IMR-90 (cell line): ENCODE measurements at regions not wholly inside any gene's neighbourhood (a gene's known extent, or its start where the extent isn't known, plus 50 kb on each side); places are given as distances from the start of the nearest gene placed in this dataset.

Experiments
- ATAC-seq: fragments of 200-7000 bp; cut with Tn5 transposase; 2 replicates; pipeline ENCODE4 v1.9.1; 2020; ENCODE audit warnings: low read depth, mild to moderate bottlenecking, moderate library complexity
- BruUV-seq: library from RNA; stranded (reverse); fragments of 400-500 nt; replicated peaks from 2 replicates; lab custom pipeline; 2021; lab: Mats Ljungman, UMichigan
- CTCF ChIA-PET: fragments of 300-600 bp; formaldehyde crosslinking; extraction: SDS; loops from one replicate; lab custom pipeline; 2021; ENCODE audit warnings: antibody characterized with exemption; lab: Yijun Ruan, JAX
- POLR2A ChIA-PET: fragments of 300-600 bp; sonication (Branson Sonifier 250); formaldehyde crosslinking; loops from one replicate; lab custom pipeline; 2022; ENCODE audit warnings: antibody characterized with exemption; ENCODE audit not compliant: unreplicated experiment; lab: Charles Lee
- DNase-seq: peaks from one replicate; pipeline ENCODE4 v3.0.0; 2013
- H2AFZ ChIP-seq: replicated peaks from 2 replicates; pipeline ENCODE3; 2013; ENCODE audit warnings: low read length, mild to moderate bottlenecking; ENCODE audit not compliant: poor library complexity
- H2AK5ac ChIP-seq: 2 replicates; pipeline ENCODE4 v1.6.1; 2013; ENCODE audit warnings: low read depth, low read length, inconsistent platforms
- H2AK9ac ChIP-seq: replicated peaks from 2 replicates; pipeline ENCODE3; 2013; ENCODE audit warnings: mild to moderate bottlenecking, low read depth, low read length, moderate library complexity; ENCODE audit not compliant: poor library complexity
- H2BK120ac ChIP-seq: 2 replicates; pipeline ENCODE4 v1.6.1; 2013; ENCODE audit warnings: low read depth, low read length, inconsistent platforms
- H2BK15ac ChIP-seq: 3 replicates; pipeline ENCODE4 v1.6.1; 2013; ENCODE audit warnings: low read depth, low read length, inconsistent platforms
- H2BK20ac ChIP-seq: 2 replicates; pipeline ENCODE4 v1.6.1; 2013; ENCODE audit warnings: low read depth, mild to moderate bottlenecking, inconsistent platforms, low read length, moderate library complexity
- H2BK5ac ChIP-seq: 2 replicates; pipeline ENCODE4 v1.6.1; 2013; ENCODE audit warnings: mild to moderate bottlenecking, low read depth, low read length, inconsistent platforms; ENCODE audit not compliant: poor library complexity, severe bottlenecking
- H3K14ac ChIP-seq: replicated peaks from 2 replicates; pipeline ENCODE4 v1.6.1; 2013; ENCODE audit warnings: low read depth, low read length, inconsistent platforms
- H3K18ac ChIP-seq: 2 replicates; pipeline ENCODE4 v1.6.1; 2013; ENCODE audit warnings: low read depth, low read length, control low read depth
- H3K23ac ChIP-seq: 2 replicates; pipeline ENCODE4 v1.6.1; 2013; ENCODE audit warnings: low read depth, low read length, inconsistent platforms
- H3K27ac ChIP-seq: 2 replicates; pipeline ENCODE4 v1.5.1; 2013; ENCODE audit warnings: mild to moderate bottlenecking, control low read depth, low read length; ENCODE audit not compliant: insufficient read depth
- H3K27me3 ChIP-seq: 2 replicates; pipeline ENCODE4 v1.6.1; 2013; ENCODE audit warnings: low read length; ENCODE audit not compliant: control insufficient read depth, insufficient read depth
- H3K36me3 ChIP-seq: 2 replicates; pipeline ENCODE4 v1.6.1; 2013; ENCODE audit warnings: low read length, mixed read lengths; ENCODE audit not compliant: control insufficient read depth, insufficient read depth
- H3K4ac ChIP-seq: 2 replicates; pipeline ENCODE4 v1.6.1; 2013; ENCODE audit warnings: low read depth, low read length, inconsistent platforms
- H3K4me1 ChIP-seq: 2 replicates; pipeline ENCODE4 v1.6.1; 2013; ENCODE audit warnings: low read length, mixed read lengths; ENCODE audit not compliant: control insufficient read depth, insufficient read depth
- H3K4me2 ChIP-seq: 2 replicates; pipeline ENCODE4 v1.6.1; 2013; ENCODE audit warnings: low read depth, mild to moderate bottlenecking, control low read depth, low read length, moderate library complexity
- H3K4me3 ChIP-seq: 2 replicates; pipeline ENCODE4 v1.5.1; 2013; ENCODE audit warnings: low read depth, mild to moderate bottlenecking, control low read depth, low read length, moderate library complexity; ENCODE audit not compliant: insufficient read depth
- H3K56ac ChIP-seq: 2 replicates; pipeline ENCODE4 v1.6.1; 2013; ENCODE audit warnings: low read length, inconsistent platforms; ENCODE audit not compliant: insufficient read depth; ENCODE audit errors: extremely low read depth
- H3K79me1 ChIP-seq, 2 experiments: 2 replicates each; pipeline ENCODE4 v1.6.1; 2013; ENCODE audit warnings: low read length in 2 of 2, inconsistent platforms in 1 of 2, low read depth in 1 of 2
- H3K9ac ChIP-seq: 2 replicates; pipeline ENCODE4 v1.6.1; 2013; ENCODE audit warnings: low read depth, low read length, control low read depth
- H3K9me1 ChIP-seq: 2 replicates; pipeline ENCODE4 v1.6.1; 2013; ENCODE audit warnings: low read length, inconsistent platforms; ENCODE audit not compliant: insufficient read depth
- H3K9me3 ChIP-seq: 2 replicates; pipeline ENCODE4 v1.6.1; 2013; ENCODE audit warnings: low read length; ENCODE audit not compliant: control insufficient read depth, insufficient read depth
- H4K20me1 ChIP-seq: 2 replicates; pipeline ENCODE4 v1.6.1; 2013; ENCODE audit warnings: low read length, inconsistent platforms; ENCODE audit not compliant: insufficient read depth
- H4K5ac ChIP-seq: 2 replicates; pipeline ENCODE4 v1.6.1; 2013; ENCODE audit warnings: mild to moderate bottlenecking, low read depth, low read length, control low read depth
- H4K8ac ChIP-seq, 2 experiments: 2 replicates each; pipeline ENCODE4 v1.6.1; 2013; ENCODE audit warnings: low read depth in 2 of 2, low read length in 2 of 2, control low read depth in 1 of 2, inconsistent platforms in 1 of 2
- H4K91ac ChIP-seq: 2 replicates; pipeline ENCODE4 v1.6.1; 2013; ENCODE audit warnings: low read depth, low read length, inconsistent platforms; ENCODE audit not compliant: insufficient read depth
- BHLHE40 ChIP-seq: fragments of 150-350 bp; IDR thresholded peaks from 2 replicates; pipeline ENCODE4 v1.6.1; 2016; ENCODE audit warnings: mild to moderate bottlenecking, low read depth, low read length
- CEBPB ChIP-seq: IDR thresholded peaks from 2 replicates; pipeline ENCODE4 v1.6.1; 2012; ENCODE audit warnings: low read depth, low read length, improper control_type of control experiment
- CHD1 ChIP-seq: IDR thresholded peaks from 2 replicates; pipeline ENCODE4 v1.6.1; 2012; ENCODE audit warnings: low read depth, low read length, improper control_type of control experiment
- FOS ChIP-seq: fragments of 150-350 bp; IDR thresholded peaks from 2 replicates; pipeline ENCODE4 v1.6.1; 2016; ENCODE audit warnings: low read depth, low read length
- MAFK ChIP-seq: IDR thresholded peaks from 2 replicates; pipeline ENCODE4 v1.6.1; 2012; ENCODE audit warnings: low read depth, low read length, improper control_type of control experiment
- MAZ ChIP-seq: IDR thresholded peaks from 2 replicates; pipeline ENCODE4 v1.6.1; 2012; ENCODE audit warnings: low read depth, mild to moderate bottlenecking, low read length, improper control_type of control experiment, moderate library complexity, borderline replicate concordance
- MXI1 ChIP-seq: IDR thresholded peaks from 2 replicates; pipeline ENCODE4 v1.6.1; 2012; ENCODE audit warnings: low read depth, mild to moderate bottlenecking, low read length, moderate library complexity, borderline replicate concordance
- NFE2L2 ChIP-seq: fragments of 150-350 bp; IDR thresholded peaks from 2 replicates; pipeline ENCODE4 v1.6.1; 2016; ENCODE audit warnings: low read depth, mild to moderate bottlenecking, low read length
- POLR2A ChIP-seq: IDR thresholded peaks from 2 replicates; pipeline ENCODE4 v1.6.1; 2012; ENCODE audit warnings: mild to moderate bottlenecking, low read depth, low read length
- RAD21 ChIP-seq: IDR thresholded peaks from 2 replicates; pipeline ENCODE4 v1.6.1; 2012; ENCODE audit warnings: low read length, improper control_type of control experiment
- RCOR1 ChIP-seq: IDR thresholded peaks from 2 replicates; pipeline ENCODE4 v1.6.1; 2012; ENCODE audit warnings: mild to moderate bottlenecking, low read length, improper control_type of control experiment; ENCODE audit not compliant: insufficient replicate concordance
- RFX5 ChIP-seq: IDR thresholded peaks from 2 replicates; pipeline ENCODE4 v1.8.0; 2012; ENCODE audit warnings: low read depth, mild to moderate bottlenecking, low read length, moderate library complexity
- SMC3 ChIP-seq: fragments of 150-350 bp; IDR thresholded peaks from 2 replicates; pipeline ENCODE4 v1.6.1; 2016; ENCODE audit warnings: low read depth, mild to moderate bottlenecking, antibody characterized with exemption, low read length, moderate library complexity
- WGBS, 2 experiments: methylation state at CpG; one replicate each; pipeline versions ENCODE4 v1.1.5 to v1.1.7; 2013; ENCODE audit warnings: missing lambda C conversion rate in 2 of 2; ENCODE audit not compliant: insufficient read length in 1 of 2; ENCODE audit errors: extremely low coverage in 2 of 2; 5-methylcytosine and 5-hydroxymethylcytosine counted together
- dilution Hi-C: fragments of 300-500 bp; cut with HindIII; formaldehyde crosslinking; loops from one replicate; pipeline ENCODE4 v1.14.3; 2018; ENCODE audit warnings: low sequenced_read_pairs; ENCODE audit not compliant: unreplicated experiment
- in situ Hi-C: fragments of 300-500 bp; cut with MboI; formaldehyde crosslinking; loops from 3 replicates; pipeline ENCODE4 v1.14.3; 2019; ENCODE audit warnings: low sequenced_read_pairs, inconsistent platforms, mixed read lengths
- intact Hi-C: fragments of 100-400 bp; cut with micrococcal nuclease; formaldehyde crosslinking; loops from 2 replicates; pipeline ENCODE4 v1.10.0; 2022
- TF ChIP-seq, protein P1 (sequence below): conservative IDR thresholded peaks from 2 replicates; pipeline ENCODE4 v1.5.1; 2012; ENCODE audit warnings: mild to moderate bottlenecking, low read depth, low read length, improper control_type of control experiment
- TF ChIP-seq, protein P2 (sequence below): fragments of 150-350 bp; IDR thresholded peaks from 2 replicates; pipeline ENCODE4 v1.6.1; 2016; ENCODE audit warnings: low read depth, mild to moderate bottlenecking, low read length, moderate library complexity, borderline replicate concordance
- TF ChIP-seq, protein P3 (sequence below): fragments of 150-350 bp; IDR thresholded peaks from 2 replicates; pipeline ENCODE4 v1.6.1; 2017; ENCODE audit warnings: mild to moderate bottlenecking, antibody characterized with exemption, low read length, low read depth

- H2AFZ ChIP-seq = no peak overlapping the region
- no peak overlapping the region for H3K14ac ChIP-seq
- dilution Hi-C loops = no loop called here
- no peaks in the 10 kb centered on the region for H3K36me3 ChIP-seq
- H2BK5ac ChIP-seq = no peak overlapping the region
- H2BK20ac ChIP-seq = no peak overlapping the region
- no peak overlapping the region for H3K56ac ChIP-seq
- no peaks in the 10 kb centered on the region for H3K79me1 ChIP-seq
- in situ Hi-C loops = no loop called here
- H3K27me3 ChIP-seq = no peaks in the 10 kb centered on the region
- H3K9ac ChIP-seq = no peak overlapping the region
- H3K4ac ChIP-seq = no peak overlapping the region
- POLR2A ChIA-PET = no interaction called here
- no peaks in the 10 kb centered on the region for H3K9me1 ChIP-seq
- WGBS, 2 experiments = 91% methylated on average over 8 of the region's 54 CpGs; no CpG with 5 or more reads in 1 of the 2 experiments
- H3K4me3 ChIP-seq = no peak overlapping the region
- BruUV-seq = no TSS peak
- no peaks in the 10 kb centered on the region for H4K20me1 ChIP-seq
- H3K27ac ChIP-seq = no peak overlapping the region
- H2AK5ac ChIP-seq = no peak overlapping the region
- H2BK120ac ChIP-seq = no peak overlapping the region
- intact Hi-C loops = no loop called here
- ATAC-seq (no peak), DNase-seq (no peak)
- H3K9me3 ChIP-seq = peaks cover 5% of the 10 kb centered on the region; the same call in 1 of the 2 replicates
- H2AK9ac ChIP-seq = no peak overlapping the region
- no peak overlapping the region for H4K91ac ChIP-seq
- no peak overlapping the region for H2BK15ac ChIP-seq
- H4K8ac ChIP-seq = no peak overlapping the region
- H3K23ac ChIP-seq = no peak overlapping the region
- H3K18ac ChIP-seq = no peak overlapping the region
- TF ChIP-seq RCOR1 (no peak), MAFK (no peak), SMC3 (no peak), MAZ (no peak), FOS (no peak), RFX5 (no peak), RAD21 (no peak), CEBPB (no peak), MXI1 (no peak), NFE2L2 (no peak), CHD1 (no peak), POLR2A (no peak), BHLHE40 (no peak)
- TF ChIP-seq, protein P1, sequence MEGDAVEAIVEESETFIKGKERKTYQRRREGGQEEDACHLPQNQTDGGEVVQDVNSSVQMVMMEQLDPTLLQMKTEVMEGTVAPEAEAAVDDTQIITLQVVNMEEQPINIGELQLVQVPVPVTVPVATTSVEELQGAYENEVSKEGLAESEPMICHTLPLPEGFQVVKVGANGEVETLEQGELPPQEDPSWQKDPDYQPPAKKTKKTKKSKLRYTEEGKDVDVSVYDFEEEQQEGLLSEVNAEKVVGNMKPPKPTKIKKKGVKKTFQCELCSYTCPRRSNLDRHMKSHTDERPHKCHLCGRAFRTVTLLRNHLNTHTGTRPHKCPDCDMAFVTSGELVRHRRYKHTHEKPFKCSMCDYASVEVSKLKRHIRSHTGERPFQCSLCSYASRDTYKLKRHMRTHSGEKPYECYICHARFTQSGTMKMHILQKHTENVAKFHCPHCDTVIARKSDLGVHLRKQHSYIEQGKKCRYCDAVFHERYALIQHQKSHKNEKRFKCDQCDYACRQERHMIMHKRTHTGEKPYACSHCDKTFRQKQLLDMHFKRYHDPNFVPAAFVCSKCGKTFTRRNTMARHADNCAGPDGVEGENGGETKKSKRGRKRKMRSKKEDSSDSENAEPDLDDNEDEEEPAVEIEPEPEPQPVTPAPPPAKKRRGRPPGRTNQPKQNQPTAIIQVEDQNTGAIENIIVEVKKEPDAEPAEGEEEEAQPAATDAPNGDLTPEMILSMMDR = no peak
- TF ChIP-seq, protein P2, sequence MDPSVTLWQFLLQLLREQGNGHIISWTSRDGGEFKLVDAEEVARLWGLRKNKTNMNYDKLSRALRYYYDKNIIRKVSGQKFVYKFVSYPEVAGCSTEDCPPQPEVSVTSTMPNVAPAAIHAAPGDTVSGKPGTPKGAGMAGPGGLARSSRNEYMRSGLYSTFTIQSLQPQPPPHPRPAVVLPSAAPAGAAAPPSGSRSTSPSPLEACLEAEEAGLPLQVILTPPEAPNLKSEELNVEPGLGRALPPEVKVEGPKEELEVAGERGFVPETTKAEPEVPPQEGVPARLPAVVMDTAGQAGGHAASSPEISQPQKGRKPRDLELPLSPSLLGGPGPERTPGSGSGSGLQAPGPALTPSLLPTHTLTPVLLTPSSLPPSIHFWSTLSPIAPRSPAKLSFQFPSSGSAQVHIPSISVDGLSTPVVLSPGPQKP = no peak
- TF ChIP-seq, protein P3, sequence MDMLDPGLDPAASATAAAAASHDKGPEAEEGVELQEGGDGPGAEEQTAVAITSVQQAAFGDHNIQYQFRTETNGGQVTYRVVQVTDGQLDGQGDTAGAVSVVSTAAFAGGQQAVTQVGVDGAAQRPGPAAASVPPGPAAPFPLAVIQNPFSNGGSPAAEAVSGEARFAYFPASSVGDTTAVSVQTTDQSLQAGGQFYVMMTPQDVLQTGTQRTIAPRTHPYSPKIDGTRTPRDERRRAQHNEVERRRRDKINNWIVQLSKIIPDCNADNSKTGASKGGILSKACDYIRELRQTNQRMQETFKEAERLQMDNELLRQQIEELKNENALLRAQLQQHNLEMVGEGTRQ = no peak
- CTCF ChIA-PET = no interaction called here
- no peak overlapping the region for H4K5ac ChIP-seq
- no peak overlapping the region for H3K4me2 ChIP-seq
- H3K4me1 ChIP-seq = no peaks in the 10 kb centered on the region
Observed at GRCh38 chr16:61128545-61129323, 907.5 kb downstream of the CDH8 start.
